Iris pigment epithelial cell (primary cell): ENCODE measurements at regions not wholly inside any gene's neighbourhood (a gene's known extent, or its start where the extent isn't known, plus 50 kb on each side); places are given as distances from the start of the nearest gene placed in this dataset.

Source experiments
- DNase-seq: peaks from one replicate; pipeline ENCODE4 v3.0.0-alpha.2; 2011; ENCODE audit warnings: low read depth

GRCh38 chr1:55574691-55575225 is 359.6 kb upstream of the USP24 start:
- DNase-seq: no peak

GRCh38 chr1:55572878-55573734 is 357.9 kb upstream of the USP24 start:
- DNase-seq: peak; percentile 83

- DNase-seq: peak; percentile 38
Measured at GRCh38 chr1:55571767-55572166, 356.6 kb upstream of the USP24 start.

GRCh38 chr1:55569417-55569816 is 354.3 kb upstream of the USP24 start:
- DNase-seq: no peak

- no peak for DNase-seq
Measured at GRCh38 chr1:55568732-55569131, 353.6 kb upstream of the USP24 start.

DNA sequence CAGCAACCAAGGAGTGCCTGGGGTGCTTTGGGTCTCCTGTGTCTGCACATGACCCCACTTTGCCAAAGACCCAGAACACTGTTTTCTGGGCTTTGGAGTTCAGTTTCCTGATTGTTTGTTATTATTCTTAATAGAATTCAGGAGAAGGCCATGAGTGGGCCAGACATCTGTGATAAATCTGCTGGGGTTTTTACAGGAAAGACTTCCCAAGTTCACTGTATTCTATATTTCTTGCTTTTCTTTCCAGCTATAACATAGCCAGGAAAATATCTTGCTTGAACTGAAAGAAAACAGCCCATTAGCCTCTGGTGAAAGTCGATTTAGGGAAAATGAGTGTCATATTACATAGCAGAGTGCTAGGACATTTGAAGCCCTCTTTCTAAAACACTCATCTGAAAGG is 345.1 kb upstream of the USP24 start:
- peak; percentile 28 for DNase-seq

DNA sequence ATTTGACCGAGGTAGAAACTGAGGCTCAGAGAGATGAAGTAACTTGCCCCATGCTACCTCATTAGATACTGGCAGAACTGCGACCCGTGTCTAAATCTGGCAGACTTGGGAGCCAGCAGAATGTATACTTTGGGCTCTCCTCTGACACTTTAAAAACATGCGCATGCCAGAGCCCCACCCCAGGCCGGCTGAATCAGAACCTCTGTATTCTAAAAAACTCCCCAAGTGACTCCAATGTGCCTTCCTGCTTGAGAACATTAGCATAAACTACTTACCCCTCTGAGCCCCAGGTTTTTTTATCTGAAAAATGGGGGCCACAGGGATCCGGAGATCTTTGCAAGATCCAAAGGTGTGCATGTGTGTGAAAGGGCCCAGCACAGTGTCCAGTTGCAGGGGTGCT is 344.7 kb upstream of the USP24 start:
- no peak for DNase-seq

DNA sequence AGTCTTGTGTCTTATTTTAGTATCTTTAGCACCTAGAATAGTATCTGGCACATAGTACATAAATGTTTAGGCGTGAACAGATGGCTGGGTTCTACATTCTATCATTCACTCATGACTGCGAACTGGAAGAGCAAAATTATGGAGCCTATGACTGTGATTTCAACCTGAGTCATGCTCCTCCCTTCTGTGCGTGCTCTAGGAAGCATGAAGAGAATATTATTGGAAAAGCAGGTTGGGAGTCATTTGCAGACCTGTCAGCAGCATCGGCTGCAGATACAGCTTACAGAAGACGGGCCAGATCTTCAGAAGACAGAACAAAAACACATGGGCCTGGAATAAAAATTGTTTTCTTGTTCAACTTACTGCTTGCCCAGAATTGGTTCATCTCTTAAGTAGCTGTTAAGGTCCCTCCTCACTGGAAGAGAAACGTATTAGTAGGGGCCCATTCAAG is 344.0 kb upstream of the USP24 start:
- DNase-seq: no peak

- DNase-seq: no peak
Measured at GRCh38 chr1:55558515-55558914, 343.4 kb upstream of the USP24 start.

DNA sequence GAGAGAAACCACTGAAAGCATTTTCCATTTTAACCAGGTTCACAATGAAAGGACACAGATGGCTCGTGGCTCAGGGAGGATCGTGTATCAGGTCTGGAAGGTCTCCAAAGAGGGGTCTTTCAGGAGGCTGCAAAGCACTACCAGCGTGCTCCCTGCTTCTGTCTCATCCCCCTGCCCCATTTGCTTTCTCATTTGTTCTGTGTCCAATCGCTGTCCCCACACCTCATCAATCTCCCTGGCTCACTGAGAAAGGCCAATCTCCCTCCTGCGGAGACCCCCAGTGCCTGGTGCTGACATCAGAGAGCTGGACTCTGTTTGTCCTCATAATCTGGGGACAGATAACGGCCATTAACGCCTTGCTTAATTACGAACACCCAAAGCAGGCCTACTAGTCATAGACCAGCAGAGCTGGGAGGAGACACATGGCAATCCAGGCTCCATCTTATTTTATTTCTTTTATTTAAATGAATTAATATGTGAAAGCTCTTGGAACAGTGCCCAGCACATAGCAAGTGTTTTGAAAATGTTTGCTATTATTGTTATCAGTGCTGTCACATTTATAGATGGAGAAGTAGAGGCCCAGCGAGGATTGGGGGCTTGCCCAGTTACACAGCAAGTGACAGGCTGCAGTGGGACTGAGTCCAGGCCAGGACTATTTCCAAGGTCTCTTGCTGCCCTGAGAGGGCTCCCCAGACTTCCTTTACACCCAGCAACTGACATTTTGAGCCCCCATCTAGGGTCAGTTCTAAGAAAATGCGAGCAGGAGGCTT is 341.0 kb upstream of the USP24 start:
- DNase-seq: no peak

DNA sequence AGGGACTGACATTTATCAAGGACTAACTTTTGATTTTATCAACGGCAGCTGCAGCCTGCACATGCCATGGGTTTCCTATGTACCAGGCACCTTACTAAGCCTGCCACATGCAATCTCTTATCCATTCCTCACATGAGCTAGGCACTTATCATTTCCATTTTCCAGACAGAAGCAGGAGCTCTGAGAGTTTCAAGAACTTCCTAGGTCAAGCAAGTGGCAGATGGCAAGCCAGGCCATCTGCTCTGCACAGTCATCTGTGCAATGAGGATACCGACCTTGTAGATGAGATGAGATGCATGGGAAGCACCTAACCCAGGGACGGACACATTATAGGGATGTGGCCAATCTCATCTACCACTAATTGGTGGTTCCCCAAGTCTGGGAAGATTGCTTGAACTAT is 339.4 kb upstream of the USP24 start:
- DNase-seq: no peak

DNA sequence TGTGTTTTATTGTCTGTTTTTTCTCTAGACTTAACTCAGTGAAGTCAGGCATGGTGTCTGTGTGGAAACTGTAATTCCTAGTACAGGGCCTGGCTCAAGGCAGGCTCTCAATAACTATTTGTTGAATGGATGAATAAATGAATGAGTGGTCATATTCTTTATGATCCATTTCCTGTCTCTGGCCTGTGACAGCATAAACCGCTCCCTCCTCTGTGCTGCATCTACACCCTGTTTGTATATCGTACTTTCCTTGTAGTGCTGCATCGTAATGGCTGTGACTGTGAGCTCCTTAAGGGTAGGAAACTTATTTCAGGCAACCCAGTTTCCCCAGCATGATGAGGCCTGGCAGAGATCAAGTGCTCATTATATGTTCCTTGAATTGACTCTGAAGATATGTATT is 337.5 kb upstream of the USP24 start:
- DNase-seq: no peak

DNA sequence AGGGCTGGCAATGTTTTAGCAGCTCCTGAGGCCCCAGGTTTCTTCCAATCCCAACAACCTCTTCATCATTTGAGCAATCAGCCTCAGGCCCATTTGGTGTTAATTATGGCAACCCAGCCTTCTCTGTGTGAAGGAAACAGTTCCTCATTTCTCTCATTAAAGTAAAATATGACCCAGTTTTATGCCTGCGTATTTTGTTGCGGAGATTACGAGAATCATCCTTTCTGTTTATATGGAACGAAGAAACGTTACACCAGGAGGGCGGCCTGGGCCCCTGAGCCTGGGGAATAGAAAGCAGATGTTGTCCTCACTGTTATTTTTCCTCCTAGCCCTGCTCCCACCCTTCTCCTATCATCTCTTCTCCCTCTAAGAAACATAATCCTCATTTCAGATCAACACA is 332.2 kb upstream of the USP24 start:
- DNase-seq: peak; percentile 15

- DNase-seq: no peak
Measured at GRCh38 chr1:55546553-55546952, 331.4 kb upstream of the USP24 start.

DNA sequence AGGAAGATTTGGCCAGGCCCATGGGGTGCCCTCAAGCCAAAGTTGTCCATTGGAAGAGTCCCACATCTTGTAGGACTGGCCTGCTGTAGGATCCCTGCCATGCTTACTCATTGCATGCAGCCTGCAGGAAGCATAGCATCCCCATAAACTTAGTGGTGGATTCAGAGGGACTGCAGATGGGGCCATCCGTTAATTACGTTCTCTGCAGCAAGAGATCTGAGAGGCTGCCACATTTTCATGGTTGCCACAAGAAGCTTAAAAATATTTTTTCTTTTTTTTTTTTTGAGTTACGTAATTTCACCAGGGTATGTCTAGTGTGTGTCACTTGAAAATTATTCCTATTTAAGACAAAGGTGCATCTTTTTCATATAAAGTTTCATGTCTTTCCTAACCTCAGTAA is 329.7 kb upstream of the USP24 start:
- no peak for DNase-seq

DNA sequence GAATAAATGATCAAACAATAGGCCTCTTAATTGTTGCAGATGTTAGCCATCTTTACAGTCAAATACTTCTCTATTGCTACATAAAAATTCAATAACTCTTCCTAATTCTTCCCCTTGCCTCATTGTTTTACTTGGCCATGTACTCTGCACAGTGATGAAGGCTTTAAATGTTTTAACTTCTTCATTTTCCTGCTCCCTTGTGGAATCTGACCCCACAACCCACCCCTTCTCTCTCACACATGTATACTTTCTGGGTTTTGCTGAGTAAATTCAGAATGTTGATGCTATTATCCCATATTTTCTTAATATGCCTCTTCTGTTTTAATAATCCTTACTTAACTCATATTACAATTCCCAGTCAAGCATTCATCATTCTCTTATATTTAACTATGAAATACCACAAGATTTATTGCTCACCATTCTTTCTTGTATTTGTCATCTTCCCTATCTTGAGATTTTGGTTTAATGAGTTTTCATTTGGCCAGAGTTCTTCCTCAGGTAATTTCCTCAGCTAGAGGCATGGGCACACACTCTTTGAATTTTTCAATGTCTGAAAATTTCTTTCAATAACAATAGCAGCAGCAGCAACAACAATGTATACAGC is 327.8 kb upstream of the USP24 start:
- peak; percentile 43 for DNase-seq

DNA sequence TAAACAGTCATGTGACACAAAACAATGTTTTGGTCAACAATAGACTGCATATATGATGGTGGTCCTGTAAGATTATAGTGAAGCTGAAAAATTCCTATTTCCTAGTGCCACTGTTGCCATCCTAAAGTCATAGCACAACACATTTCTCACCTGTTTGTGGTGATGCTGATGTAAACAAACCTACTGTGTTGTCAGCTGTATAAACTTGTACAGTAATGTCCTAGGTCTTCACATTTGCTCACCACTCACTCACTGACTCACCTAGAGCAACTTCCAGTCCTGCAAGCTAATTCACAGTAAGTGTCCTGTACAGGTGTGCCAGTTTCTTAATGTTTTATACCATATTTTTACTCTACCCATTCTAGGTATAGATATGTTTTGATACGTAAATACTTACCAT is 326.1 kb upstream of the USP24 start:
- no peak for DNase-seq

- DNase-seq: no peak
Measured at GRCh38 chr1:55539652-55540512, 324.7 kb upstream of the USP24 start.

DNA sequence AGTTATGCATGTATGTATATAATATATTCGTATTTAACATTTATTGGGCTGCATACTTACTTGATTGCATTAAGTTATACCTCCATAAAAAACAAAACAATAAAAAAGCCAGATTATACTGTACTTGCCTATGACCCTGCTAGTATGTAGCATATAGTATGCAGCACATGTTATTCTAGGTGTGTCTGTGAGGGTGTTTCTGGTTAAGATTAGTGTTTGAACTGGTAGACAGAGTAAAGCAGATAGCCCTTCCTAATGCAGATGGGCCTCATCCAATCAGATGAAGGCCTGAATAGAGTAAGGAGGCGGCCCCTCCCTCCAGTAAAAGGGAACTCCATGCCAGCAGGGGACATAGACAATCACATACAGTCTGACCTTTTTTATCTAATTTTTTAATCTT is 323.3 kb upstream of the USP24 start:
- DNase-seq: no peak

DNA sequence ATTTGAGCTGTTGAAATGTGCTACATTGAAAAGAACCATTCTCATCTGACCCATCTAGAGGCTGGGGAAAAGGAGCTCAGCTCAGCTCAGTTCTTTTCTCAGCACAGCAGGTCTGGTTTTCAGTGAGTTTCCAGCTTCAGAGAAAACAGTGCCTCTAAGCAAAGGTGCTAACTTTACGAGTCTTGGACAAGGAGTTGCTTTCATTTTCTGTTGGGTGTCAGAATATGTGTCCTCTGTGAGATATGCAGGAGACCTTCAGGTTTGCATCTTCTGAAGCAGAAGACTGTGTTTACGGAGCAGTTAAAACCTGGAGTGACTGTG is 321.3 kb upstream of the USP24 start:
- no peak for DNase-seq

- DNase-seq: no peak
Measured at GRCh38 chr1:55535724-55536544, 320.8 kb upstream of the USP24 start.
